Hepatocyte (in vitro differentiated cells): ENCODE measurements at regions not wholly inside any gene's neighbourhood (a gene's known extent, or its start where the extent isn't known, plus 50 kb on each side); places are given as distances from the start of the nearest gene placed in this dataset.

ENCODE experiments used
- DNase-seq: peaks from one replicate; pipeline ENCODE4 v3.0.0-alpha.2; 2016; ENCODE audit warnings: low spot score
- H2AFZ ChIP-seq: fragments of 200-600 bp; sonication (generic); 2 replicates; pipeline ENCODE4 v1.6.0; 2016; ENCODE audit warnings: antibody characterized with exemption, mild to moderate bottlenecking
- H3K27ac ChIP-seq: fragments of 200-600 bp; sonication (generic); 2 replicates; pipeline ENCODE4 v1.5.1; 2016; ENCODE audit warnings: mild to moderate bottlenecking
- H3K27me3 ChIP-seq: fragments of 200-600 bp; sonication (generic); 2 replicates; pipeline ENCODE4 v1.6.1; 2016
- H3K36me3 ChIP-seq: fragments of 200-600 bp; sonication (generic); replicated peaks from 2 replicates; pipeline ENCODE4 v1.5.1; 2016; ENCODE audit warnings: low read depth; ENCODE audit not compliant: insufficient read depth
- H3K4me1 ChIP-seq: fragments of 200-600 bp; sonication (generic); 2 replicates; pipeline ENCODE4 v1.5.1; 2016; ENCODE audit warnings: mild to moderate bottlenecking, moderate library complexity; ENCODE audit not compliant: insufficient read depth
- H3K4me2 ChIP-seq: fragments of 200-600 bp; sonication (generic); 2 replicates; pipeline ENCODE4 v1.6.0; 2016
- H3K4me3 ChIP-seq: fragments of 200-600 bp; sonication (generic); 2 replicates; pipeline ENCODE4 v1.5.1; 2016; ENCODE audit warnings: mild to moderate bottlenecking
- H3K79me2 ChIP-seq: fragments of 200-600 bp; sonication (generic); 2 replicates; pipeline ENCODE4 v1.6.0; 2017; ENCODE audit warnings: mild to moderate bottlenecking
- H3K9me2 ChIP-seq: fragments of 200-600 bp; sonication (generic); replicated peaks from 2 replicates; pipeline ENCODE4 v1.6.0; 2017; ENCODE audit warnings: mild to moderate bottlenecking; ENCODE audit not compliant: insufficient read depth
- H3K9me3 ChIP-seq: fragments of 200-600 bp; sonication (generic); 2 replicates; pipeline ENCODE4 v1.5.1; 2016; ENCODE audit warnings: low read depth, mild to moderate bottlenecking
- H4K20me1 ChIP-seq: fragments of 200-600 bp; sonication (generic); 2 replicates; pipeline ENCODE4 v1.6.0; 2016; ENCODE audit warnings: mild to moderate bottlenecking; ENCODE audit not compliant: insufficient read depth, poor library complexity, severe bottlenecking
- CTCF ChIP-seq: fragments of 200-600 bp; sonication (generic); IDR thresholded peaks from 2 replicates; pipeline ENCODE4 v1.5.1; 2016; ENCODE audit warnings: antibody characterized with exemption, mild to moderate bottlenecking; ENCODE audit not compliant: poor library complexity
- EZH2 ChIP-seq: fragments of 200-600 bp; sonication (generic); IDR thresholded peaks from 2 replicates; pipeline ENCODE4 v1.6.1; 2016; ENCODE audit warnings: antibody characterized with exemption, mild to moderate bottlenecking, borderline replicate concordance
- EZH2phosphoT487 ChIP-seq: fragments of 200-600 bp; sonication (generic); IDR thresholded peaks from one replicate; pipeline ENCODE4 v1.6.1; 2018; ENCODE audit warnings: antibody characterized with exemption, mild to moderate bottlenecking, low read depth, moderate library complexity; ENCODE audit not compliant: unreplicated experiment, severe bottlenecking
- WGBS: methylation state at CpG from one replicate; pipeline ENCODE4 v1.1.6; 2016; ENCODE audit warnings: low lambda C conversion rate; ENCODE audit errors: missing lambda C conversion rate; 5-methylcytosine and 5-hydroxymethylcytosine counted together

GRCh38 chr1:238111081-238111480 is 220.4 kb upstream of the ZP4 start:
- H3K36me3 ChIP-seq = no peaks in the 10 kb centered on the region
- no peak overlapping the region for H2AFZ ChIP-seq
- H3K27me3 ChIP-seq = no peaks in the 10 kb centered on the region
- no peaks in the 10 kb centered on the region for H4K20me1 ChIP-seq
- no peaks in the 10 kb centered on the region for H3K9me3 ChIP-seq
- no peaks in the 10 kb centered on the region for H3K9me2 ChIP-seq
- TF ChIP-seq CTCF (no peak), EZH2phosphoT487 (no peak), EZH2 (no peak)
- no peak overlapping the region for H3K27ac ChIP-seq
- no peaks in the 10 kb centered on the region for H3K79me2 ChIP-seq
- H3K4me3 ChIP-seq = no peak overlapping the region
- H3K4me1 ChIP-seq = no peaks in the 10 kb centered on the region
- no peak overlapping the region for H3K4me2 ChIP-seq
- 47% methylated on average over 1 of the region's 1 CpG for WGBS
- no peak for DNase-seq

- no peaks in the 10 kb centered on the region for H3K9me3 ChIP-seq
- H3K27me3 ChIP-seq = no peaks in the 10 kb centered on the region
- H3K36me3 ChIP-seq = no peaks in the 10 kb centered on the region
- no peak for DNase-seq
- H4K20me1 ChIP-seq = no peaks in the 10 kb centered on the region
- WGBS = 74% methylated on average over 2 of the region's 2 CpGs
- no peak overlapping the region for H3K4me3 ChIP-seq
- no peak overlapping the region for H3K4me2 ChIP-seq
- no peak overlapping the region for H3K27ac ChIP-seq
- TF ChIP-seq EZH2phosphoT487 (no peak), EZH2 (no peak), CTCF (no peak)
- H3K4me1 ChIP-seq = no peaks in the 10 kb centered on the region
- no peak overlapping the region for H2AFZ ChIP-seq
- H3K9me2 ChIP-seq = no peaks in the 10 kb centered on the region
- no peaks in the 10 kb centered on the region for H3K79me2 ChIP-seq
These were observed 217.7 kb upstream of the ZP4 start for GRCh38 chr1:238108417-238108816.

- 88% methylated on average over 1 of the region's 1 CpG for WGBS
- Histone ChIP-seq H2AFZ (no peak overlapping the region), H3K27me3 (no peaks in the 10 kb centered on the region), H3K4me2 (no peak overlapping the region), H3K4me1 (no peaks in the 10 kb centered on the region), H3K27ac (no peak overlapping the region), H4K20me1 (no peaks in the 10 kb centered on the region), H3K4me3 (no peak overlapping the region), H3K9me2 (no peaks in the 10 kb centered on the region), H3K36me3 (no peaks in the 10 kb centered on the region), H3K79me2 (no peaks in the 10 kb centered on the region), H3K9me3 (no peaks in the 10 kb centered on the region)
- TF ChIP-seq EZH2 = no peak
- TF ChIP-seq CTCF = no peak
- no peak for TF ChIP-seq EZH2phosphoT487
- no peak for DNase-seq
These were observed 216.6 kb upstream of the ZP4 start for GRCh38 chr1:238107322-238107721.

- H3K27me3 ChIP-seq = no peaks in the 10 kb centered on the region
- no peak overlapping the region for H3K27ac ChIP-seq
- no peak overlapping the region for H3K4me3 ChIP-seq
- no peaks in the 10 kb centered on the region for H4K20me1 ChIP-seq
- WGBS = 53% methylated on average over 2 of the region's 2 CpGs
- no peaks in the 10 kb centered on the region for H3K9me2 ChIP-seq
- H3K4me2 ChIP-seq = no peak overlapping the region
- H3K9me3 ChIP-seq = no peaks in the 10 kb centered on the region
- no peak overlapping the region for H2AFZ ChIP-seq
- H3K79me2 ChIP-seq = no peaks in the 10 kb centered on the region
- H3K36me3 ChIP-seq = no peaks in the 10 kb centered on the region
- TF ChIP-seq EZH2 (no peak), CTCF (no peak), EZH2phosphoT487 (no peak)
- H3K4me1 ChIP-seq = no peaks in the 10 kb centered on the region
- no peak for DNase-seq
These were observed 214.0 kb upstream of the ZP4 start for GRCh38 chr1:238104752-238105151.
